ENCODE measurements at regions not wholly inside any gene's neighbourhood (a gene's known extent, or its start where the extent isn't known, plus 50 kb on each side); places are given as distances from the start of the nearest gene placed in this dataset.

- TF ChIP-seq ZHX2 (IDR thresholded peaks at IDR 0.05; ENCODE audit: low read depth), result no peak
- TF ChIP-seq ZHX2 (CRISPR knock-in tag; IDR thresholded peaks at IDR 0.05; ENCODE audit: borderline replicate concordance), result no peak
- no peak for TF ChIP-seq ZNF484 (CRISPR knock-in tag; IDR thresholded peaks at IDR 0.05; ENCODE audit: borderline replicate concordance, low read depth)
- no peak for TF ChIP-seq TBX3 (IDR thresholded peaks at IDR 0.05; ENCODE audit: borderline replicate concordance)
- TF ChIP-seq ZNF740 (CRISPR knock-in tag; IDR thresholded peaks at IDR 0.05), result no peak
- TF ChIP-seq TRIM22 (IDR thresholded peaks at IDR 0.05), result no peak
- TF ChIP-seq ZNF432 (CRISPR knock-in tag; IDR thresholded peaks at IDR 0.05; ENCODE audit: borderline replicate concordance), result no peak
- TF ChIP-seq ZSCAN29 (CRISPR knock-in tag; conservative IDR thresholded peaks at IDR 0.05), result 0 out of 2 replicates have a peak, but pooled peaks have one; percentile 23
- no peak for TF ChIP-seq IRF9 (CRISPR knock-in tag; IDR thresholded peaks at IDR 0.05; ENCODE audit: borderline replicate concordance)
- peak; percentile 33; the same call in 1 of the 2 replicates for TF ChIP-seq ZNF619 (CRISPR knock-in tag; IDR thresholded peaks at IDR 0.05)
- no peak for TF ChIP-seq ZNF775 (CRISPR knock-in tag; IDR thresholded peaks at IDR 0.05; ENCODE audit: borderline replicate concordance)
These were observed 92.9 kb downstream of the SPTSSA start (continued) for GRCh38 chr14:34368971-34369647.

Measured in HepG2 (cell line).